Activated effector memory CD4-positive, alpha-beta T cell treated with anti-CD3 and anti-CD28 coated beads, Interleukin-2, amount 50 U/mL, for 16 hours (primary cell): ENCODE measurements at regions not wholly inside any gene's neighbourhood (a gene's known extent, or its start where the extent isn't known, plus 50 kb on each side); places are given as distances from the start of the nearest gene placed in this dataset.

ENCODE experiments used
- DNase-seq: peaks from one replicate; pipeline ENCODE4 v3.0.0-alpha.2; 2020

GRCh38 chr16:50954469-50954868 lies 196.6 kb downstream of the SALL1 start:
- peak; percentile 21 for DNase-seq

GRCh38 chr16:50953290-50953689 lies 197.8 kb downstream of the SALL1 start:
- DNase-seq = no peak

GRCh38 chr16:50950955-50951354 lies 200.1 kb downstream of the SALL1 start:
- DNase-seq = no peak

GRCh38 chr16:50948268-50948930 lies 202.7 kb downstream of the SALL1 start:
- no peak for DNase-seq

GRCh38 chr16:50947826-50948225 lies 203.2 kb downstream of the SALL1 start:
- no peak for DNase-seq

DNA sequence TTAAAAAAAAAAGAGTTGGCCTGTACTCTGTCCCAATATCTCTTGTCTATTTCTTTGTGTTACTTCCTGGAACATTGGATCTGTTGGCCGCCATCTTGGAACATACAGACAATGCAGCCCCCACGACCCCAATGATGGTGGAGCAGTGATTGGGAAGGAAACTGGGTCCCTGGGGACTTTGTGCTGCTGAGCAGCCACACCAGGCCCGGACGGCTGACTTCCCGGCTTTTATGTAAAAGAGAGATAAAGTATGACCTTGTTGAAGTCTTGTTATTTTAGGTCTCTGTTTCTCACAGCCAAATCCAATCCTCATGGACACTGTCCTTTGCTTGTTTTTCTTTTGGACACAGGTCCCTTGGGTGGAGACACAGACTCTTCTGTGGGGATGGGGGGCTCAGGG lies 204.5 kb downstream of the SALL1 start:
- no peak for DNase-seq

DNA sequence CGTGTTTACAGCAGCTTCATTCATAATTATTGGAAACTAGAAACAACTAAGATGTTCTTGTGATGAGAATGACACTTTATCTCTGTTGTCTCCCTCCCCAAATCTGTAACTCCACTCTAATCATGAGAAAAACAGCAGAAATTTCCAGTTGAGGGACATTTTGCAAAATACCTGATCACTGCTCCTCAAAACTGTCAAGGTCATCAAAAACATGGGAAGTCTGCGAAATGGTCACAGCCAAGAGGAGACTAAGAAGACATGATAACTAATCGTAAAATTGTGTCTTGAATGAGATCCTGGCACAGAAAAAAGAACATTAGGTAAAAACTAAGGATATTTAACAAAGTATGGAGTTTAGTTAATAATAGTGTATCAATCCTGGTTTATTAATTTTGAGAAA lies 204.2 kb downstream of the CYLD start:
- DNase-seq = no peak

- no peak for DNase-seq
Measured at GRCh38 chr16:50945171-50945570, 203.3 kb downstream of the CYLD start.

DNA sequence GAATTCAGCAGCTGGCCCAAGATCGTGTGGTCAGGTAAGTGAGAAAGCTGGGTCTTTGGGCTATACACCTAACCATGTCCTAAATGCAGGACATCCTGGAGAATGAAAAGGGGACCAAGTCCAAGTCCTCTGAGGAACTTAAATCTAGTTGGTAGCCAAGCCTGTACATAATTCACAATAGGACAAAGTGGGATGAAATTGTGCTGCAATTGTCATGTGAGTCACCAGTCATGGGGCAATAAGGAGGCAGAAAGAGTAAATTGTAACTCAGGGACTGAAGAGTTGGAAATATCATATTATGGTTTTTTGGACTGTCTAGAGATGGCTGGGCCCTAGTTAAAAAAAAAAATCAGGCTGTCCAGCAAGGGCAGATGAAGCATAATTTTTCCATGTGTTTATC lies 202.6 kb downstream of the CYLD start:
- no peak for DNase-seq

DNA sequence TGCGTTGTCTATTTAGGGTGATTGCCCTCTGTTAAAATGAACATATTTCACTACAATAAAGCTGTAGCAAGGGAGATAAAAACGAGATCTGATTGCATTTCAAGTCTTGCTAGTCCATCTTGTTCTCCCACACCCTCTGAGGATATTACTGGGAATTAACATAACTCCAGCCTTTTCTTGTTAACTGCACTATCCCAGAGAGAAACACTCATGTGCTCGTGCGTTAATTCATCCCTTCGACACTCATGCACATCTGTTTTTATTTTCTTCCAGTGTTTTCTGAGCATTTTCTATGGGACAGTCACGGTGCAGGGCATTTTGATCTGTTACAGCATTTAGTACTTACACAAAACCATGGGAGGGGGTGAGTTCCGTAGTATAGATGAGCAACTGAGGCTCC lies 202.1 kb downstream of the CYLD start:
- DNase-seq = no peak

GRCh38 chr16:50942143-50942542 lies 200.3 kb downstream of the CYLD start:
- no peak for DNase-seq

- DNase-seq = no peak
Measured at GRCh38 chr16:50941681-50942080, 199.8 kb downstream of the CYLD start.

DNA sequence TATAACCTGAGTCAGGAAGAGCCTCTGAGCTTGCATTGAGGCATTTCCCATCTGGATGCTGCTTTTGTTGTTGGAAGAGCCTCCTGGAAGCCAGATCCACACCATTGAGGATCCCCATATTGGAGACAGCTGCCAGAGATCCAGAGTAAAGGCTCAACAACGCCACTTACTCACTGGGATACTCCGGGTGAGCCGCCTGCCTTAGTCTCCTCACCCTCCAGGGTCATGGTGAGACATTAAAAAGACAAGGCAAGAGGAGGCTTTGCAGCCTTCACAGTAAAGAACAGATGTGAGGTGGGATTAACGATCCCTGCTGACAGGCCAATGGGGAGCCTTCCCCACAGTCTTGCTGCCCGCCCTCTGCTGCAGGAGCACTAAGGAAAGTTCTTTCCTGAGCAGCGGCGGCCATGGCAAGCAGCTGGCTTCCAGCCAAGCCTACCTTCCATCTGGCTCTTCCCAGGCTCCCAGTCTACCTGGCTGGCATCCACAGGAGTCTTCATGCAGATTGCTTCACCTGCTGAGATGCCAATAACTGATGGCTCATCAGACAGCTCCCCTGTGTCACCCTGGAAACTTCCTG lies 198.5 kb downstream of the CYLD start:
- DNase-seq = no peak

- no peak for DNase-seq
Measured at GRCh38 chr16:50939356-50939755, 197.5 kb downstream of the CYLD start.

- no peak for DNase-seq
Measured at GRCh38 chr16:50938932-50939331, 197.0 kb downstream of the CYLD start.

GRCh38 chr16:50933262-50933661 lies 191.4 kb downstream of the CYLD start:
- DNase-seq = no peak

- no peak for DNase-seq
Measured at GRCh38 chr16:50932348-50932935, 190.6 kb downstream of the CYLD start.

- no peak for DNase-seq
Measured at GRCh38 chr16:50928065-50928464, 186.2 kb downstream of the CYLD start.

DNA sequence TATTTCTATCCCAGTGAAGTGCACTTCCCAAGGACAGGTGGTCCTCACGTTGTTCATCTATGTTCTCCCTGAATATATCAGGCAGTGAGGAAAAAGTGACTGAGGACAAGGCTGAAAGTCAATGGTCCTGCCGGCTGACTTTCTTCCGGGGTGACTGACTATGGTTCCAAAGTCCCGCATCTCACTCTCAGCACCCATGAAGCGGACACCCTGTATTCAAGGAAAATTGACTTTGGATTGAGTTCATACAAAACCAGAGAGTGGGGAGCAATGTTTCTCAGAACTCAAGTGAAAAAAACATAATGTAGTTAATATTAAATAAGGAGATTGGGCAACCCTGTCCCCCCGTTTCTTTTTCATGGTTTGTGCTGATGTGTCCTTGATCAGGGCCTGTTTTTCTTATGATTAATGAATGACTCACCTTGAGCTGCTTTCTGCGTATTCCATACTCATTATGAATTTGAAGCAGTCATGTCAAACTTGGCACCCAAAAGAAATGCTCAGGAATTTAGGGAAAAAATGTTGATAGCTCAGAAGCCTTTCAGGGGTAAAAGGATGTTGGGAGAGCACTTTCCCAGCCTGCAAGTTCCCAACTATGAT lies 184.0 kb downstream of the CYLD start:
- no peak for DNase-seq

DNA sequence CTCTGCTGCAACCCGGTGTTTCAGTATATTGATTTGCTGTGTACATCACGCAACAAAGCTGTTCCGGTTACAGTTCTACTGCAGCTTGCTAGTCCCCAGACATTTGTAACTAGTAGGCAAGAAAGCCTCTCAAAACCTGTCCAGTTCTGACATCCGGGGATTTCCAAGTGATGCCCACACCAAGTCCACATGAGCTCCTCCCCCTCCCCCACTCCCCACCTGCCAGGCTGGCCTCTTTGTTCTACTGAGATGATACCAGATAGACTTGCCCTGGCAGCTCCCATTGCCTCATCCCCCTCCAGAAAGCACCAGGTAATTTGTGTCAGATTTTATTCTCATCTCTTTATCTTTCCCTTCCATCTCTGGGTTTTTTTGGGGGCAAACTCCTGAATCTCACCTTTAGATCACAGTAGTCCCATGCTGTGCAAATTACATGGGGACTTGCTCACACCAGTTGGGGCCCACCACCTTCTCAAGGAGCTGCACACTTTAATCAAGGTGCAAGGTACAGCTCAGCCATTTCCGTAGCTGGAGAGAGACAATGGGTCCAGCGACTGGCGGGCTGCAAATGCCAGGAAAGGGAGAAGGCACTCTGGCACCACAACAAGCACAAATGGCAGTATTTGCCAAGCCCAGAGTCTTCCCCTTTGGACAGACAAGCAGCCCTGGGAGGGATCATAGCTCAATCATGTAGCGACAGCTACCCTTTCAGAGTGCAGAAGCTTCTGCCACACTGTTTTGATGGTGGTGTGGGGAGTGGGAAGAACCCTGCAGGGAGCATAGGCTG lies 183.1 kb downstream of the CYLD start:
- no peak for DNase-seq

- DNase-seq = no peak
Measured at GRCh38 chr16:50917950-50918703, 176.2 kb downstream of the CYLD start.

GRCh38 chr16:50916040-50916439 lies 174.2 kb downstream of the CYLD start:
- DNase-seq = no peak

DNA sequence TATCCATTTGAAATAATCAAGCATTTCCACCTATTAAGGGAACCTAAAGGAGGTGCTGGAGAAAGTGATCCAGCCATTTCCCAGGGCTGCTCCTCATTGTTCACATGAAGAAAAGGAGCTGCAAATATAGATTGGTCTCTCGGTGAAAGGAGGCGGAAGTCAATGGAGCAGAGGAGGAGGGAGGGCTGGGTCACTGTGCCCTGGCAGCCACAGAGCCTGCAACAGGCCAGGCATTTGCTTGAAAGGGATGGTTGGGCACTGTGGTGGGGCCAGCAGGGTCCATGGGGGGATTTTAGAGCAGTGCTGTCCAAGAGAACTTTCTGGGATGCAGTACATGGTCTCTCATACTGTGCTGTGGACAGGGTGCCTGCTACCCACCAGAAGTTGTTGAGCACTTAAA lies 173.2 kb downstream of the CYLD start:
- no peak for DNase-seq
